ENCODE measurements at regions not wholly inside any gene's neighbourhood (a gene's known extent, or its start where the extent isn't known, plus 50 kb on each side); places are given as distances from the start of the nearest gene placed in this dataset.
"Not testable (repeated sequence)": the region's sequence is repeated elsewhere in the genome, so short reads cannot be mapped to it uniquely, and the experiment has no call there.

DNA sequence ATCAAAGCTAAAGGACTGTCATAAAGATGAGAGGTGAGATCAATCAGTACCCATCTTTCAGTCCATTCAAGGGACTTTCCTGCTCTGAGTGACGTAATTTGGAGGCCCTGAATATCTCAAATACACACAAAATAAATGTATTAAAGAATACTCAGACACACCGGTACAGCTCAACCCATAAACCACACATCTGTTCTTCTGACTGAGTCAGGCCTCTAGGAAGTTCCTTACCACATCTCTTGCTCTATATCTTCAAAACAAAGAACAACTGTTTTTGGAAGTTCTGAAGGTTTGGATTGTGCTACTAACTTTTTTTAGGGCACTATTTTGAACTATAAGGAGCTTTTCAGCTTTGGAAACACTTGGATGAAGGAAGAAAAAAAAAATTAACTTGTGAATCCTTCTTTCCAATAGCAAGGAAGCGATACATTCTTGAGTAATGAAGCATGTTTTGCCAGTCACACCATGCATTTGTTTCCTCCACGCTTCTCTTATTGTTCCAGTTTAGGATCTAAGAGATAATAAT lies 866.5 kb upstream of the VRK2 start:
- DNase-seq (ENCODE audit: low read depth), result peak; percentile 89

DNA sequence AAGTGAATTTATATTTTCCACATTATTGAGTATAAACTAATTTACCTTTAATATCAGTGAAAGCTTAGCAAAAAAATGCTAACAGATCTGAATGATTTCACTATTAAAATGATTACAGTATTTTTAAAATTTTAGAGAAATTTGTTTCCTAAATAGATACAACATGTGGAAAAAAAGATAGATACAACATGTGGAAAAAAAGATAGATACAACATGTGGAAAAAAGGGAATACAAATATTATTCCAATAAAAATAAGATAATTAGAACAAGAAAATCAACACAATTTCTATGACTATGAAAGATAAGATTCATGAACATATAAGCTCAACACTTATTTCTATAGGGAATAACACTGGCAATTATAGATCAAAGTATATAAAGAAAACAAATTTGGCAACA lies 865.9 kb upstream of the VRK2 start:
- no peak for DNase-seq (ENCODE audit: low read depth)

DNA sequence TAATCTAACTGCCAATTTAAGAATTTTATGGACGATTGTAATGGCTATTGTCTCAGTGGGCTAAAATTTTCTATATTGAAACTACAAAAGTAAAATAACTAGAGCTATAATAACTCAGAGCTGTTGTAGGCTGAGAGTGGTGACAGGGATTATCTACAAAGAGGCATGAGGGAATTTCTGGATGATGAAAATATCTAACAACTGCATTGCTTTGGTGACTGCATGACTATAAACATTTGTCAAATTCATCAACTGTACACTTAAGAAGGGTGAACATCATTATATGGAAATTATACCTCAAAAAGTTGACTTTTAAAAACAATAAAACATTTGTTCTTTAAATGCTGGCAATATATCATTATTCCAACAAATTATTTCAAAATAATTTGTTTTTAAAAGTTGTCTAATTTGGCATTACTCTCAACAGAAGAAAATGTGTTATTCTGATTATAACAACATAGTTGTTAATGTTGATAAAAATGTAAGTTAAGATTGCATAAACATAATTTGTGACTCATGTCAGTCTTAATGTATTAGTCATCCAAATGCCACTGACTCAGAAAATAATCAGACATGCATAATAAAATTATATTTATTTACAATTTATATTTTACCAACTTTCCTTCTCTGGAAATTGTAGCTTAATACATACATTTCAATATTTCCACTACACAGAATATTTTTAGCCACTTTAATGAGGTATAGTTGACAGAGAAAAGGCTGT lies 865.1 kb upstream of the VRK2 start:
- DNase-seq (ENCODE audit: low read depth), result peak; percentile 86

DNA sequence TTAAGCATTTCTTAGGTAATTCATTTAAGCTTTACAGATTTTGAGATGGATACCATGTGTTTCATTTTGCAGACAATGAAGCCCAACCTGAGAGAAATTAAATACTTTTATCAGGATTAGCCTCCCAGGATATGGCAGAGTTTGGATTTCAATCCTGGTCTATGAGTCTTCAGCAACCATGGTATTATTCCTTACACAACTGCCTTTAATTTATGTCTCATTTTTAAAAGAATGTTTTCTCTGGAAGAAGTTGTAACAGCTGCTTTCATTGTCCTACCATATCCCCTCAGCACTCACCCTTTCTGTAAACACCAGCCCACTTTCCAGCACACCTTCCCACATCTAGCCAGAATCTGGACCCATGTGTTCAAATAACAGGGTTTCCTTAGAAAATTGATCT lies 863.7 kb upstream of the VRK2 start:
- DNase-seq (ENCODE audit: low read depth), result no peak

DNA sequence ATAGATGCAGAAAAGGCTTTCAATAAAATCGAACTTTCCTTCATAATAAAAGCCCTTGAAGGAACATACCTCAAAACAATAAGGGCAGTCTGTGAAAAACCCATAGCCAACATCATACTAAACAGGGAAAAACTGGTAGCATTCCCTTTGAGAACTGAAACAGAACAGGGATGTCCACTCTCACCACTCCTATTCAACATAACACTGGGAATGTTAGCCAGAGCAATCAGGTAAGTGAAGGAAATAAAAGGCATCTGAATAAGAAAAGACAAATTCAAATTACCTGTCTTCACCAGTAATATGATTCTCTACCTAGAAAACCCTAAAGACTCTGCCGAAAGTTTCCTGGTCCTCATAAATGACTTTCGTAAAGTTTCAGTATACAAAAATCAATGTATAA lies 861.0 kb upstream of the VRK2 start:
- no peak for DNase-seq (ENCODE audit: low read depth)

DNA sequence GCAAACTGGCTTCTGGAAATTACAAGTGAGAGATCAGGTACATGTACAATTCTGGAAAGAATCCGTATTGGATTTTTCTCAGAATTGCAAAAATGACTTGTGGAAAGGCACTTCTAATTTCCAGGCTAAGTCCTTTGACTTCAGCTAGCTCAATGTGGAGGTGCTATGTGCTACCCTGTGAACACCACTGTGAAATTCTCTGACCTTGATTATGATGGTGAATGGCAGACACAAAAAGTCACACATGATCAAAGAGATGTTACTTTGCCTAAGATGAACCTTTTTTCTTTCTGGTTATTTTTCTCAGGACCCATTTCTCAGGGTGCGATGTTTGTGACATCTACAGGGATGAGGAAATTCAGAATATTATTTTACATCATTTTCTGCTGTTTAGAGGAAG lies 856.6 kb upstream of the VRK2 start:
- DNase-seq (ENCODE audit: low read depth), result no peak

DNA sequence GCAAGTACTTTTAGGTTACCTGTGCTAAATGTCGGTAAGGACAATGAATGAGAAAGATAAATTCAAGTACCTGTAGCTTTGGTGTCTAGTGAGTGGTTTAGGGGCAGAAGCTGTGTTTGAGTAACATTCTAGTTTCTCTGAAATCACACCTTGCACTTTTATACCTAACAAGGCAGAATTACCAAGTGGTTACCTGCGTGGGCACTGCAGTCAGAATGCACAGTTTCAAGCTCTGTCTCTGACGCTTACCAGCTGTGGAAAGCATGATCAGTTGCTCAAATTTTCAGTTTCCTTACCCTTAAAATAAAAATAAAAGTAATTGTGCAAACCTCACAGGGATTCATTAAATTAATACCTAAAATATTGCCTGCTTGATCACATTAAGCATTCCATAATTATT lies 846.9 kb upstream of the VRK2 start:
- DNase-seq (ENCODE audit: low read depth), result no peak

DNA sequence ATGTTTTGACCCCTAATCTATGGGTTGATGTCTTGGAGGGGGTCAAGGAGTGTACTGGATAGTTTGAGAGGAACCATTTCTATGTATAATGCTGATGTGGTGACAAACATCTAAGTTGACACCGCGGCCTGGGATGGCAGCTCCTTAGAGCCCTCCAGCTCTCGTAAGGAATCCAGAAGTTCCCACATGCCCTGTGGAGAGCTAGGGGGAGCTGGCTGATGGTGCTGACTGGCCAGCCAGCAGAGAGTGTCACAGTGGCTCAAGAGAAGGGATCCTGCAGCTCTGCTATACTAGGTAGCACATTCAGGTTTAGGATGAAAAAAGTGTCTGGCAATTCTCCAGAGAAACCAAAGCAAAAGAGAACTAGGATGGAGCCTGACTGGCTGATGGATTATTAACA lies 842.2 kb upstream of the VRK2 start:
- no peak for DNase-seq (ENCODE audit: low read depth)

DNA sequence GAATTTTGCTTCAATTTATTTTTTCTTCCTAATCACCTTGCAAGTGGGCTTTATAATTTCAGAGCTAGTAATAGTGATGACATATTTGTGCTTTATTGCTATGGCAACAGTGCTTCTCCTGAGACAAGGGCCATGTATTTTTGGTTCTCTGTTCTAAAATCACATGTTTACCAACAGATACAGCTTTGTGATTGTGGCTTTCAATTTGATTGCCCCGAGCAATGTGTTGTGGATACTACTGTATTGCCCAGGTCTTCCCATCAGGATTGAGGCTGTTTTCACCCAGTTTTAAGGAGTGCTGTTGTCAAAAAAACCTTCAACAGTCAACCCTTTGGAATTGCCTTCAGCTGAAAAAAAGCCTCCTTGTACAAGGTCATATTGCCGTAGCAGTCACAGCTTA lies 841.4 kb upstream of the VRK2 start:
- DNase-seq (ENCODE audit: low read depth), result no peak

DNA sequence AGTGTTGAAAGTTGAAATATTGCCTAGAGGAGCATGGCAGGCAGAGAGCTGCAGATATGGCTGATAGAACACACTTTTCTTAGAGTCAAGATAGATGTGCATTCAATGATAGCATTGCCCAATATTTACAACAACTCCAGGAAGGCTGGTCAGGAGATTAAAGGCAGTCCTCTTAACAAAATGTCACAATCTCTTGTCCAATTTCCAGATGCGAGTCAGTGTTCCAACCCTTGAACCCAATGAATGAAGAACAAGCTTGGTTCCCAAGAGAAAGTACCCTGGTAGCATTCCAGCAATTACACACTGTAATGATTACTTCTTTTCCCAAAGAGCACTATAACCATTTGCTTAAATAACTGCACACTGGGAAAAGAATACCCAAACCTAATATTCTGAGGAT lies 839.4 kb upstream of the VRK2 start:
- DNase-seq (ENCODE audit: low read depth), result no peak

DNA sequence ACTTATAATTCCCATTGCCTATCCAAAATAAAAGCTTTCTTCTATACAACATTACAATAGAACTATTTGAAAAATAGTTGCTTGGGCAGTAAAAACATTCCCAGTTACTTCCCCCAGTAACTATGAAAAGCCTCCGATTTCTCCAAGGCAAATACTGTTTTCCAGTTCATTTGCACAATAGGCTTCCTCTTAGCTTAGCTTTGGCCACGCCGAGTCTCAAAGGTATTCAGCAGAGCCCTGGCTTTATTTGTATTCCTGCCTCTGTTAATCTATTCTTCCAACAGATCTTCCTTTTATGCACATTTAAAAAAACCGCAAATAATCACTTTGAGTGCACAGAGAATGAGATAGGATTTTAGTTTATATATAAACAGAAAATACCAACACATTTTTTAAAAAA lies 836.8 kb upstream of the VRK2 start:
- no peak for DNase-seq (ENCODE audit: low read depth)

DNA sequence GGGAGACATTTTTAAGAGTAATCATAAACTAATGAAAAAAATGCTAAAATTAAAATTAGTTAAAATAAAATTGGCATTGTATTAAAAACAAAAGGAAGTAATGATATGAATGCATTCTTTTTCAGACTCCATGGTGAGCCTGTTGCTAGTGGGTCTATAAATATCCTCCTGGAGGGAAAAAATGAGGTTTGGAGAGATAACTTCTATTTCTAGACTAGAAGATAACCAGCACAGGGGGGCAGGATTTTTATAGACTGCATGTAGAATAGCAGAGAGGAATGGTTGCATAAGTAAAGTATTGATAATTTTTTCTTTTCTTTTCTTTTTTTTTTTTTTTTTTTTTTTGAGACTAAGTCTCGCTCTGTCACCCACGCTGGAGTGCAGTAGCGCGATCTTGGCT lies 835.8 kb upstream of the VRK2 start:
- DNase-seq (ENCODE audit: low read depth), result no peak

DNA sequence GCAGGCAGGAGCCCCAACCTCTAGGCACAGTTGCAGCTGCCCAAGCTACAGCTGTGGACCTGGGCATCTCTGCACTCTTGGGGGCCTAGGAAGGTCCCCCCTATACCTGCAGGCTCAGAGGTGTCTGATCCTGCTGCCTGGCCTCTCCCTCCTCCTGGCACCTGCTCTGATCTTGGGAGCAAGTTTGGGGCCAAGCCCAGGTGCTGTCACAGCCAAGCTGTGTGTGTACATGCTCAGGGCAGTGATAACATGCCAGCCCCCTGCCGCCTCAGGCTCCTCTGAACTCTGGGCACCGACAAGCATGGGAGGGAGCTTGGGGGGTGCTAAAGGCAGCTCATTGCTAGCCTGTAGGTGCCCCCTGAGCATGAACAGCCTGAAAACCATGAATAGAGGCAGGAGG lies 829.6 kb upstream of the VRK2 start:
- no peak for DNase-seq (ENCODE audit: low read depth)

DNA sequence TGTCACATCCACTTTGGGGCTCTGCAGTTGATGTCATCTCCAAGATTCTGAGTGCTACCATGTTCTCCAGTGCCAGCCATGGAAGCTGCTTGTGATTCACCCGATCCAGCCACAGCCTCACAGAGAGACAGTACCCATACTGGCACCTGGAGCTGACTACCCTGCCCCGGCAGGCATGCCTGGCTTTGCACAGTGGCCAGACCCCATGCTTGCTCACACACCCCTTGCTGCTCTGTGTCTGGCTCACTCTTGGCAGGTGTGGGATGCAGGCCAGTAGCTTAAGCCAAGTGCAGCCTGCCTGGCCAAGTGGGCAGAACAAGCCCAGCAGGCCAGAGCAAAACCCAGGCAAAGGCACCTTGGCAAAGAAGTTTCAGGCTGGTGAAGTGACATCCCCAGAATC lies 828.4 kb upstream of the VRK2 start:
- no peak for DNase-seq (ENCODE audit: low read depth)

DNA sequence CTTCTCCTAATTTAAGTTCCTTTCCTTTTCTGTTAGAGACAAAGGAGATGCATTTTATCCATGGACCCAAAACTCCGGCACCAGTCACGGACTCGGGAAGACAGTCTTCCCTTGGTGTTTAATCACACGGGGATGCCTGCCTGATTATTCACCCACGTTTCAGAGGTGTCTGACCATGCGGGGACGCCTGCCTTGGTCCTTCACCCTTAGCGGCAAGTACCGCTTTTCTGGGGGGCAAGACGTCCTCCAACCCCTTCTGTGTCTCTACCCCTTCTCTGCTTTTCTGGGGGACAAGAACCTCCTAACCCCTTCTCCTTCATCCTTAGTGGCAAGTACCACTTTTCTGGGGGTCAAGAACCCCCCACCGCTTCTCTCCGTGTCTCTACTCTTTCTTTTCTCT lies 816.9 kb upstream of the VRK2 start:
- not testable (repeated sequence) for DNase-seq (ENCODE audit: low read depth)

DNA sequence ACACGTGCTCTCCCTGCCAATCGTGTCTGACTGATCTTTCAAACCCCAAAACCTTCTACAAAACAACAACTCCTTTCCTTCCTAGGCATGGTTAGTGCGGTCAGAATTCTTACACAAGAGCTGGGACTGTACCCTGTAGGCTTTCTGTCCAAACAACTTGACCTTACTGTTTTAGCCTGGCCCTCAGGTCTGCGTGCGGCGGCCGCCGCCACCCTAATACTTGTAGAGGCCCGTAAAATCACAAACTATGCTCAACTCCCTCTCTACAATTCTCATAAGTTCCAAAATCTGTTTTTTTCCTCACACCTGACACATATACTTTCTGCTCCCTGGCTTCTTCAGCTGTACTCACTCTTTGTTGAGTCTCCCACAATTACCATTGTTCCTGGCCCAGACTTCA lies 814.3 kb upstream of the VRK2 start:
- DNase-seq (ENCODE audit: low read depth), result not testable (repeated sequence)

DNA sequence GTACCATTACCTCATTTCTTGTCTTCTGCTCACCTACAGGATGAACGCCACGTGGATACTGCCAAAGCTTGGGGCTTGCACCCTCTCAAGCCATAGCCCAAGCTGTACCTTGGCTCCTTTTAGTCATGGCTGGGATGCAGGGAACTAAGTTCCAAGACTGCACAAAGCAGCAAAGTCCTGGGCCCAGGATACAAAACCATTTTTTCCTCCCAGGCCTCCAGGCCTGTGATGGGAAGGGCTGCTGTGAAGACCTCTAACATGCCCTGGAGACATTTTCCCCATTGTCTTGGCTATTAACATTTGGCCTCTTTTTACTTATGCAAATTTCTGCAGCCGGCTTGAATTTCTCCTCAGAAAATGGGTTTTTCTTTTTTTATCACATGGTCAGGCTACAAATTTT lies 795.1 kb upstream of the VRK2 start:
- not testable (repeated sequence) for DNase-seq (ENCODE audit: low read depth)

DNA sequence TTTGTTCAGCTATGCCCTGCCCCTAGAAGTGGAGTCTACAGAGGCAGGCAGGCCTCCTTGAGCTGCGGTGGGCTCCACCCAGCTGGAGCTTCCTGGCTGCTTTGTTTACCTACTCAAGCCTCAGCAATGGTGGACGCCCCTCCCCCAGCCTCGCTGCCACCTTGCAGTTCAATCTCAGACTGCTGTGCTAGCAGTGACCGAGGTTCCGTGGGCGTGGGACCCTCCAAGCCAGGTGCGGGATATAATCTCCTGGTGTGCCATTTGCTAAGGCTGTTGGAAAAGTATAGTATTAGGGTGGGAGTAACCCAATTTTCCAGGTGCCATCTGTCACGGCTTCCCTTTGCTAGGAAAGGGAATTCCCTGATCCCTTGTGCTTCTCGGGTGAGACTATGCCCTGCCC lies 770.2 kb upstream of the VRK2 start:
- DNase-seq (ENCODE audit: low read depth), result not testable (repeated sequence)

DNA sequence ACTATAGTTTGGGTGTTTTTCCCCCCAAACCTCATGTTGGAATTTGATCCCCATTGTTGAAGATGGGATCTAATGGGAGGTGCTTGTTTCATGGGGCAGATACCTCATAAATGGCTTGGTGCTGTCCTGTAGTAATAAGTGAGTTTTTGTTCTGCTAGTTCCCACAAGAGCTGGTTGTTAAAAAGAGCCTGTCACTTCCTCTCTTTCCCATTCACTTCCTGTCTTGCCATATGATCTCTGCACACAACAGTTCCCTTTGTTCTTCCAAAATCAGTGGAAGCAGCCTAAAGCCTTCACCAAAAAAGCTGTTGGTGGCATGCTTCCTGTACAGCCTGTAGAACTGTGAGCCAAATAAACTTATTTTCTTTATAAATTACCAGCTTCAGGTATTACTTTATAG lies 768.2 kb upstream of the VRK2 start:
- peak; percentile 33 for DNase-seq (ENCODE audit: low read depth)

DNA sequence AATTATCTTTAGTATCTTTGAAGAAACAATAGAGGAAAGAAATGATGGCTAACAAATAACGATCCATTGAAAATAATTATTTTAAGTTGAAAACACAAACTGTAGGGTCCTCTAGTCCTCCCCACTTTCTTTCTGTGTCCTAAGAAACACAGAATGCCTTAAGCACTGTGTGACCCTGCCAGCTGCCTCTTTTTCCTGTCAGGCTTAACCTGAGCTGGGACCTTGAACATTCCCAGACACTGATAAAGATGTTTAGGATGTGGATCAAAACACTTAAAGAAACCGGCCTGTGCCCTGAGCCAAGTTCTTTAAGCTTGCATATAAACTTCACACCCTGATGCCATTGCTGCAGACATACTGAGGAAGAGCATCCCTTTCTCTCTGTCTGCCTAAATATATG lies 755.4 kb upstream of the VRK2 start:
- DNase-seq (ENCODE audit: low read depth), result no peak

DNA sequence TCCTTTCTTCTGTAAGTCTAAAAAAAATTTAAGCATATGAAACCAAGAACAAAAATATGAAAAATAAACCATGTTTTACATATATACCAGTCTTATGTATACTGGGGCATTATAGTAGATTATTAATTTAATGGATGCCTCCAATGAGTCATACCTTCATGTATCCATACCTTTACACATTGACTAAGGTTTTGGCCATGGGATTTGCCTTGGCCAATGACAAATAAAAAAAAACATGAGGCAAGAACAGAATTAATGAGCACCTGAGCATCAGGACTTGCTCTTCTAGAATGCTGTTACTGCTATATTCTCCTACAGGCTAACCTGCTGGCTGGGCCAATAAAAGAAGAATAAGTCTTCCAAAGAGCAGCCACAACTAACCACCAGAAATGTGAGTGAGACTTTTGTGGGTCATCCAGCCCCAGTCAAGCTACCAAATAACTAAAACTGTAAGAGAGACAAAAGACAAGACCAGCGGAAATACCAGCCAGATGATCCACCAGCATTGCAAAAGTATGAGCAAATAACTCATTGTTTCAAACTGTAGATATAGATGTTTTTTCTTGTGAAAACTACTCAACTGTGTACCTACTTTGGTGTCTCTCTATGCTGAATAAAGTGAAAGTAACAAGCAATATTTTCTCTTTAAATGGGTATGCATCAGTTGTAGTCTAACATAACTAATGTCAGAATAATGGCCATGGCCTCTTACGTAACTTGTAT lies 749.6 kb upstream of the VRK2 start:
- DNase-seq (ENCODE audit: low read depth), result peak; percentile 73

DNA sequence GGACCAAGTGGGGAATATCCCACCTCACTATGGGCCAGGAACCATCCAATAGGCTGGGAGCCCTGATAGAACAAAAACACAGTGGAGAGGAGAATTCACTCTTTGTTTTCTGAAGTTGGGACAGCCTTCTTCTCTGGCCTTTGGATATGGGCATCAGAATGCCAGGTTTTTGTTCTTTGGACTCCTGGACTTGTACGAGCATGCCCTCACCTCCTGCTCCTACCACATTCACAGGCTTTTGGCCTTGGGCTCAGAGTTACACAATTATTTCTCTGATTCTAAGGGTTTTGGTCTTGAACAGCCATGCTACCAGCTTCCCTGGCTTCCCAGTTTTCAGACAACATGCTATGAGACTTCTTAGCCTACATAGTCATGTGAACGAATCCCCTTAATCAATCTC lies 732.9 kb upstream of the VRK2 start:
- no peak for DNase-seq (ENCODE audit: low read depth)

DNA sequence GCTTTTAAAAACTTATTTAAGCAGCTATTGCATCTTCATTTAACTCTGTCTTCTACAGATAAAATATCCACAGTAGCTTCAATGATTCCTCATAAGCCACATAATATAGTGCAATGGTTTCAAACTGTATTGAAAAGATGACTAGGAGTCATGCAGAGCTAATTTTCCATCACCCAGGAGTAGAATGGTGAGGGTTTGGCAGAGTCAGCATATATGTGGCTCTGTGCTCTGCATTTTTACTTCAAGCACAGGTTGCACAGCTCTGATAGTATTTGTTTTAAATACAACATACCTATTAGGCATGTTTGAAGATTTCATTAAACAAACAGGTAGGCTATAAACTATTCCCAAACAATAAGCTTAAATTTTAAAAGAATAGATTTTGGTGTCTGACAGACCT lies 731.9 kb upstream of the VRK2 start:
- DNase-seq (ENCODE audit: low read depth), result no peak

DNA sequence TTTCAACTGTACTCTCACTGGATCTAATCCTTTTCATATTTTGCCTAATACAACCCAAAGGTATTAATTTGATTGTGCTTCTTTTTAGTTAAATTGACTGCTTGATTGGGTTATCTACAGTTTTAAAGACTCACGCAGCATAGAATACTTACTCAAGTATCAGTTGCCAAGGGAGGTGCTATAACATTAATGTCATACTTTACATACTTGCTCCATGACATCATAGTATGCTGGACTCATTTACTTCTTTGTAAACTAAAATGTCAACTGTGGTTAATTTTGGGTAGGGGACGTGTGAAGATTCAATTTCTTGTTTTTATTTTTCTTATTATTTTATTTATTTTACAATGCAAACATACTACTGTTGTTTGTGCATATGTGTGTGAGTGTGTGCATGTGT lies 716.2 kb upstream of the VRK2 start:
- peak; percentile 66 for DNase-seq (ENCODE audit: low read depth)

Data from ELR (cell line).